Hepatocyte (in vitro differentiated cells): ENCODE measurements at regions not wholly inside any gene's neighbourhood (a gene's known extent, or its start where the extent isn't known, plus 50 kb on each side); places are given as distances from the start of the nearest gene placed in this dataset.

Source experiments
- DNase-seq: peaks from one replicate; pipeline ENCODE4 v3.0.0-alpha.2; 2016; ENCODE audit warnings: low spot score
- H2AFZ ChIP-seq: fragments of 200-600 bp; sonication (generic); 2 replicates; pipeline ENCODE4 v1.6.0; 2016; ENCODE audit warnings: antibody characterized with exemption, mild to moderate bottlenecking
- H3K27ac ChIP-seq: fragments of 200-600 bp; sonication (generic); 2 replicates; pipeline ENCODE4 v1.5.1; 2016; ENCODE audit warnings: mild to moderate bottlenecking
- H3K27me3 ChIP-seq: fragments of 200-600 bp; sonication (generic); 2 replicates; pipeline ENCODE4 v1.6.1; 2016
- H3K36me3 ChIP-seq: fragments of 200-600 bp; sonication (generic); replicated peaks from 2 replicates; pipeline ENCODE4 v1.5.1; 2016; ENCODE audit warnings: low read depth; ENCODE audit not compliant: insufficient read depth
- H3K4me1 ChIP-seq: fragments of 200-600 bp; sonication (generic); 2 replicates; pipeline ENCODE4 v1.5.1; 2016; ENCODE audit warnings: mild to moderate bottlenecking, moderate library complexity; ENCODE audit not compliant: insufficient read depth
- H3K4me2 ChIP-seq: fragments of 200-600 bp; sonication (generic); 2 replicates; pipeline ENCODE4 v1.6.0; 2016
- H3K4me3 ChIP-seq: fragments of 200-600 bp; sonication (generic); 2 replicates; pipeline ENCODE4 v1.5.1; 2016; ENCODE audit warnings: mild to moderate bottlenecking
- H3K79me2 ChIP-seq: fragments of 200-600 bp; sonication (generic); 2 replicates; pipeline ENCODE4 v1.6.0; 2017; ENCODE audit warnings: mild to moderate bottlenecking
- H3K9me2 ChIP-seq: fragments of 200-600 bp; sonication (generic); replicated peaks from 2 replicates; pipeline ENCODE4 v1.6.0; 2017; ENCODE audit warnings: mild to moderate bottlenecking; ENCODE audit not compliant: insufficient read depth
- H3K9me3 ChIP-seq: fragments of 200-600 bp; sonication (generic); 2 replicates; pipeline ENCODE4 v1.5.1; 2016; ENCODE audit warnings: low read depth, mild to moderate bottlenecking
- H4K20me1 ChIP-seq: fragments of 200-600 bp; sonication (generic); 2 replicates; pipeline ENCODE4 v1.6.0; 2016; ENCODE audit warnings: mild to moderate bottlenecking; ENCODE audit not compliant: insufficient read depth, poor library complexity, severe bottlenecking
- EZH2 ChIP-seq: fragments of 200-600 bp; sonication (generic); IDR thresholded peaks from 2 replicates; pipeline ENCODE4 v1.6.1; 2016; ENCODE audit warnings: antibody characterized with exemption, mild to moderate bottlenecking, borderline replicate concordance
- EZH2phosphoT487 ChIP-seq: fragments of 200-600 bp; sonication (generic); IDR thresholded peaks from one replicate; pipeline ENCODE4 v1.6.1; 2018; ENCODE audit warnings: antibody characterized with exemption, mild to moderate bottlenecking, low read depth, moderate library complexity; ENCODE audit not compliant: unreplicated experiment, severe bottlenecking
- WGBS: methylation state at CpG from one replicate; pipeline ENCODE4 v1.1.6; 2016; ENCODE audit warnings: low lambda C conversion rate; ENCODE audit errors: missing lambda C conversion rate; 5-methylcytosine and 5-hydroxymethylcytosine counted together
- TF ChIP-seq, protein P1 (sequence below): fragments of 200-600 bp; sonication (generic); IDR thresholded peaks from 2 replicates; pipeline ENCODE4 v1.5.1; 2016; ENCODE audit warnings: antibody characterized with exemption, mild to moderate bottlenecking; ENCODE audit not compliant: poor library complexity

DNA sequence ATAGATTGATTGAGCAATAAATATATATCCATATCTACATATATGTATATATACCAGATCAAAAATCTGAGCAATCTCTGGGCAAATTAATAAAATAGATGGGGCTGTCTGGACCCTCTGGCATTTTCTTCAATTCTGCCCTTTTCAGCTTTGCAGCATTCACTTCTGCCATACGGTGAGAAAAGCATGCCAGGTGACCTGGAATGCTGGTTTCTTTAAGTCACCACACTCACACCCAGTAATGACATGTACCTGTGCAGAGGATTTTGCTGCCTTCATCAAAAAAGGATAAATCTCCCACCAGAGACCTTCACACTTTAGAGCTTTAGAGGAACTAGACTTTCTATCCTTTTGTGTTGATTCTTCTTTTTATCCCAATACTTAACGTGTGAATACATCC, 223.2 kb upstream of the NFIA start:
- no peak overlapping the region for H2AFZ ChIP-seq

DNA sequence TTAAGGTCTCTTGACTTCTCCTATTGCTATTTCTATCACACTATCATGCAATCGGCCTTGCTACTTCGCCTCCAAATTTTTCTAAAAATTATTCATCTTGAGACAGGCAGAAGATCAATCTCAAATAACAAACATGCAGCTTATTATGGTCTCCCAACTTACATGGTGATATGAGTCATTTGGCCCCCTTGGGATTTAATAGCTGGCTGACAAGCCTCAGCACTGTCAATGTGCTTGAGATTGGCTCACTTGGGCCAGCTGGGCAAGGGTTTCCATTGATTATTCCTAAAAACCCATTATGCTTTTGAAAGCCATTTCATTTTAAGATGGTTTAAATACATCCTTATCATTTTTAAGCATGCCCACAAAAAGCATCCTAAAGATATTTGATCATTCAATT, 224.5 kb upstream of the NFIA start:
- Histone ChIP-seq H3K27me3 (no peaks in the 10 kb centered on the region), H3K4me3 (no peak overlapping the region), H4K20me1 (no peaks in the 10 kb centered on the region), H3K4me2 (no peak overlapping the region), H2AFZ (no peak overlapping the region), H3K27ac (no peak overlapping the region), H3K79me2 (no peaks in the 10 kb centered on the region), H3K9me3 (no peaks in the 10 kb centered on the region), H3K9me2 (no peaks in the 10 kb centered on the region), H3K36me3 (no peaks in the 10 kb centered on the region), H3K4me1 (peaks cover 4% of the 10 kb centered on the region)
- TF ChIP-seq, protein P1, sequence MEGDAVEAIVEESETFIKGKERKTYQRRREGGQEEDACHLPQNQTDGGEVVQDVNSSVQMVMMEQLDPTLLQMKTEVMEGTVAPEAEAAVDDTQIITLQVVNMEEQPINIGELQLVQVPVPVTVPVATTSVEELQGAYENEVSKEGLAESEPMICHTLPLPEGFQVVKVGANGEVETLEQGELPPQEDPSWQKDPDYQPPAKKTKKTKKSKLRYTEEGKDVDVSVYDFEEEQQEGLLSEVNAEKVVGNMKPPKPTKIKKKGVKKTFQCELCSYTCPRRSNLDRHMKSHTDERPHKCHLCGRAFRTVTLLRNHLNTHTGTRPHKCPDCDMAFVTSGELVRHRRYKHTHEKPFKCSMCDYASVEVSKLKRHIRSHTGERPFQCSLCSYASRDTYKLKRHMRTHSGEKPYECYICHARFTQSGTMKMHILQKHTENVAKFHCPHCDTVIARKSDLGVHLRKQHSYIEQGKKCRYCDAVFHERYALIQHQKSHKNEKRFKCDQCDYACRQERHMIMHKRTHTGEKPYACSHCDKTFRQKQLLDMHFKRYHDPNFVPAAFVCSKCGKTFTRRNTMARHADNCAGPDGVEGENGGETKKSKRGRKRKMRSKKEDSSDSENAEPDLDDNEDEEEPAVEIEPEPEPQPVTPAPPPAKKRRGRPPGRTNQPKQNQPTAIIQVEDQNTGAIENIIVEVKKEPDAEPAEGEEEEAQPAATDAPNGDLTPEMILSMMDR: no peak
- TF ChIP-seq EZH2: no peak
- WGBS: 100% methylated on average over 2 of the region's 2 CpGs
- no peak for DNase-seq

More for the DNA sequence above, 223.2 kb upstream of the NFIA start:
- Histone ChIP-seq H3K27ac (no peak overlapping the region), H4K20me1 (no peaks in the 10 kb centered on the region), H3K4me3 (no peak overlapping the region), H3K4me2 (no peak overlapping the region), H3K27me3 (no peaks in the 10 kb centered on the region), H3K36me3 (no peaks in the 10 kb centered on the region), H3K9me2 (no peaks in the 10 kb centered on the region), H3K79me2 (no peaks in the 10 kb centered on the region), H3K9me3 (no peaks in the 10 kb centered on the region), H3K4me1 (peaks cover 4% of the 10 kb centered on the region)
- TF ChIP-seq, protein P1: no peak
- TF ChIP-seq EZH2phosphoT487: no peak
- 92% methylated on average over 2 of the region's 2 CpGs for WGBS
- no peak for DNase-seq

DNA sequence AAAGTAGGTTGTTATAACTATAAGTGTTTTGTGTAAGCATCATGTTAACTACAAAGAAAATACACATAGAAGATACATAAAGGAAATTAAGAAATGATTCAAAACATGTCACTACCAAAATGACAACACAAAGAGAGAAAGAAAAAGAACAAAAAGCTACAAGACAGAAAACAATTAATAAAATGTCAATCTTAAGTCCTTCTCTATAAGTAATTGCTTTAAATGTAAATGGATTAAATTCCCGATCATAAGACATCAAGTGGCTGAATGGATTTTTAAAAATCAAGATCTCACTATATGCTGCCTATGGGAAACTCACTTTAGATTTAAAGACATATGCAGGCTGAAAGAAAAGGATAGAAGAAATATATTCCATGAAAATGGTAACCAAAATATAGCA, 232.3 kb upstream of the NFIA start:
- WGBS: 94% methylated on average over 1 of the region's 1 CpG
- Histone ChIP-seq H3K4me3 (no peak overlapping the region), H3K9me2 (no peaks in the 10 kb centered on the region), H3K27ac (no peak overlapping the region), H4K20me1 (no peaks in the 10 kb centered on the region), H3K4me2 (no peak overlapping the region), H2AFZ (no peak overlapping the region), H3K79me2 (no peaks in the 10 kb centered on the region), H3K9me3 (no peaks in the 10 kb centered on the region), H3K4me1 (no peaks in the 10 kb centered on the region), H3K27me3 (no peaks in the 10 kb centered on the region), H3K36me3 (no peaks in the 10 kb centered on the region)
- no peak for TF ChIP-seq EZH2
- TF ChIP-seq, protein P1: no peak
- no peak for TF ChIP-seq EZH2phosphoT487
- no peak for DNase-seq

DNA sequence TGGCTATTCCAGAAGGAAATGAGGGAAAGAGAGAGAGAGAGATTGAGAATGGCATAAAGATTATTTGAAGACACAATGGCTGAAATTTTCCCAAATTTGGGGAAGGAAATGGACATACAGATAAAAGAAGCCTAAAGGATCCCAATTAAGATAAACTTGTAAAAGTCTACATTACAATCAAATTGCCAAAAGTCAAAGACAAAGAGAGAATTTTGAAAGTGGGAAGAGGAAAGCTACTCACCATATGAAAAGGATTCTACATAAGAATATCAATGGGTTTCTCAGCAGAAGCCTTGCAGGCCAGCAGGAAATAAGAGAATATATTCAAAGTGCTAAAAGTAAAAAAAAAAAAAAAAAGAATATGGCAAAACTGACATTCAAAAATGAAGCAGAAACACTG, 233.0 kb upstream of the NFIA start:
- Histone ChIP-seq H3K36me3 (no peaks in the 10 kb centered on the region), H3K4me3 (no peak overlapping the region), H4K20me1 (no peaks in the 10 kb centered on the region), H3K4me2 (no peak overlapping the region), H3K9me3 (no peaks in the 10 kb centered on the region), H3K4me1 (no peaks in the 10 kb centered on the region), H2AFZ (no peak overlapping the region), H3K79me2 (no peaks in the 10 kb centered on the region), H3K27ac (no peak overlapping the region), H3K27me3 (no peaks in the 10 kb centered on the region), H3K9me2 (no peaks in the 10 kb centered on the region)
- no peak for DNase-seq
- TF ChIP-seq, protein P1: no peak
- TF ChIP-seq EZH2phosphoT487 (no peak), EZH2 (no peak)
